ENCODE measurements at regions not wholly inside any gene's neighbourhood (a gene's known extent, or its start where the extent isn't known, plus 50 kb on each side); places are given as distances from the start of the nearest gene placed in this dataset.

DNA sequence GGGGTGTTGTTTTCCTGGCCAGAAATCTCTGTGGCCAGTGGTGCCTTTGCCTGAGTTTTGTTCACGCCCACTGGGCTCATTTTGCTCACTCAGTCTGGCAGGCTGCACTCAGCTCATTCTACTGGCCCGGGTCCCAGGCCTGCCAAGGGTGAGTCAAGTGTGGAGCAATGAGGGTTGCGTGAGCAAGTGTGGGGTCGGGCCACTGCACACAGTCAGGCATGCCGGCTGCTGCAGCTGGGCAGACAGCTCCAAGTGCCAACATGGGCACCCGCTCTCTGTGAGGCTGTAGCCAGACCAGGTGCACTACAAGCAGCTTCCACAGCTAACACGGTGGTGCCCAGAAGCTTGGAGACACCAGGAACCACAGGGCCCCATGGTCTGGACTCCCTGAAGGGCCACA, 801.1 kb upstream of the RAB6C start:
- TF ChIP-seq, protein P1, sequence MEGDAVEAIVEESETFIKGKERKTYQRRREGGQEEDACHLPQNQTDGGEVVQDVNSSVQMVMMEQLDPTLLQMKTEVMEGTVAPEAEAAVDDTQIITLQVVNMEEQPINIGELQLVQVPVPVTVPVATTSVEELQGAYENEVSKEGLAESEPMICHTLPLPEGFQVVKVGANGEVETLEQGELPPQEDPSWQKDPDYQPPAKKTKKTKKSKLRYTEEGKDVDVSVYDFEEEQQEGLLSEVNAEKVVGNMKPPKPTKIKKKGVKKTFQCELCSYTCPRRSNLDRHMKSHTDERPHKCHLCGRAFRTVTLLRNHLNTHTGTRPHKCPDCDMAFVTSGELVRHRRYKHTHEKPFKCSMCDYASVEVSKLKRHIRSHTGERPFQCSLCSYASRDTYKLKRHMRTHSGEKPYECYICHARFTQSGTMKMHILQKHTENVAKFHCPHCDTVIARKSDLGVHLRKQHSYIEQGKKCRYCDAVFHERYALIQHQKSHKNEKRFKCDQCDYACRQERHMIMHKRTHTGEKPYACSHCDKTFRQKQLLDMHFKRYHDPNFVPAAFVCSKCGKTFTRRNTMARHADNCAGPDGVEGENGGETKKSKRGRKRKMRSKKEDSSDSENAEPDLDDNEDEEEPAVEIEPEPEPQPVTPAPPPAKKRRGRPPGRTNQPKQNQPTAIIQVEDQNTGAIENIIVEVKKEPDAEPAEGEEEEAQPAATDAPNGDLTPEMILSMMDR (IDR thresholded peaks at IDR 0.05 in 4 of 5, conservative IDR thresholded peaks at IDR 0.05 in 1 of 5), result no peak
- TF ChIP-seq POLR2A (IDR thresholded peaks at IDR 0.05), result no peak
